ENCODE measurements at regions not wholly inside any gene's neighbourhood (a gene's known extent, or its start where the extent isn't known, plus 50 kb on each side); places are given as distances from the start of the nearest gene placed in this dataset.

DNA sequence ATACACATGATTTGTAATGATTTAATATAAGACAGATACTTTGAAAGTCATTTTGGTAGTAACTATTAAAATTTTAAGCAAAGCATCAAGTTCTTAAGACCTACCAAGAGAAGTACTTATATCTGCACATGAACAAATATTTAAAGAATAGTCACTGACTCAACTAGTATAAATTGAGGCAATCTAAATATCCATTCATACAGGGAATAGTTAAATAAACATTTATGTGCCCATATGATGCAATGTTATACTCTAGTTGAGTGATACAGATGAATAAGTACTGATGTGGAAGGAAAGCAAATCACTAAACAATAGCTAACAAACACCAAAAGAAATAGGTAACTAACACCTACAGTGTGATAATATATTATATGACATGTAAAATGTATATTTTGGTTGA lies 527.7 kb downstream of the EPHA3 start:
- DNase-seq (ENCODE audit: low read depth, low spot score), result no peak
- H3K9me3 ChIP-seq (replicated peaks; ENCODE audit: control insufficient read depth, insufficient read depth, low read length), result peaks cover 7% of the 10 kb centered on the region
- FAIRE-seq, result no peak
- TF ChIP-seq JUN (IDR thresholded peaks at IDR 0.05; ENCODE audit: borderline replicate concordance, insufficient read depth, insufficient read length, low read depth), result no peak
- CTCF ChIA-PET, result no interaction called here
- intact Hi-C loops (cut with micrococcal nuclease) (no loop called here), dilution Hi-C loops (cut with MboI; ENCODE audit: extremely low pct_ligation_motif_present, low sequenced_read_pairs) (no loop called here)
- H3K27me3 ChIP-seq (ENCODE audit: control insufficient read depth in 2 of 2, insufficient read depth in 2 of 2, low read length in 2 of 2), result no peaks in the 10 kb centered on the region
- H3K4me2 ChIP-seq (ENCODE audit: insufficient read depth, low read length), result no peak overlapping the region
- no peaks in the 10 kb centered on the region for H4K20me1 ChIP-seq (replicated peaks; ENCODE audit: control insufficient read depth, extremely low read depth, insufficient read depth, low read length)
- no peak overlapping the region for H3K4me3 ChIP-seq (replicated peaks in 1 of 3; ENCODE audit: insufficient read depth in 1 of 3, low read depth in 1 of 3, low read length in 3 of 3)
- H3K9me1 ChIP-seq (replicated peaks; ENCODE audit: control insufficient read depth, extremely low read depth, insufficient read depth, low read length), result no peaks in the 10 kb centered on the region
- H3K27ac ChIP-seq (ENCODE audit: insufficient read depth, low read depth, low read length), result no peak overlapping the region
- BruUV-seq (replicated peaks), result no TSS peak
- H3K36me3 ChIP-seq (ENCODE audit: control insufficient read depth in 2 of 2, extremely low read depth in 1 of 2, insufficient read depth in 2 of 2, low read length in 2 of 2), result no peaks in the 10 kb centered on the region
- no peak overlapping the region for H2AFZ ChIP-seq (ENCODE audit: low read depth, low read length)
- H3K9ac ChIP-seq (replicated peaks; ENCODE audit: extremely low read depth, insufficient read depth, low read length), result no peak overlapping the region
- no peaks in the 10 kb centered on the region for H3K79me2 ChIP-seq (ENCODE audit: control insufficient read depth, insufficient read depth, low read length)
- POLR2A ChIA-PET, result no interaction called here
- H3K4me1 ChIP-seq (ENCODE audit: control insufficient read depth, extremely low read depth, insufficient read depth, low read length), result no peaks in the 10 kb centered on the region

DNA sequence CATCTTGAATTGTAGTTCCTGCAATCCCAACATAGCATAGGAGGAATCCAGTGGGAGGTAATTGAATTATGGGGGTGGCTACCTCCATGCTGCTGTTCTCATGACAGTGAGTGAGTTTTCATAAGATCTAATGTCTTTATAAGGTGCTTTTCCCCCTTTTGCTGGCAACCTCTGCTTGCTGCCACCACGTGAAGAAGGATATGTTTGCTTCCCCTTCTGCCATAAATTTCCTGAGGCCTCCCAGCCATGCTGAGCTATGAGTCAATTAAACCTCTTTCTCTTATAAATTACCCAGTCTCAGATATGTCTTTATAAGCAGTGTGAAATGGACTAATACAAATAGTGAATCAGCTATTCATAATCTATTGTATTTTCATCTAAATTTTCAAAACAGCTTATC lies 537.3 kb downstream of the EPHA3 start:
- Histone ChIP-seq H3K27ac (ENCODE audit: insufficient read depth, low read depth, low read length) (no peak overlapping the region), H3K4me1 (ENCODE audit: control insufficient read depth, extremely low read depth, insufficient read depth, low read length) (no peaks in the 10 kb centered on the region), H3K79me2 (ENCODE audit: control insufficient read depth, insufficient read depth, low read length) (no peaks in the 10 kb centered on the region), H3K4me3 (replicated peaks in 1 of 3; ENCODE audit: insufficient read depth in 1 of 3, low read depth in 1 of 3, low read length in 3 of 3) (no peak overlapping the region), H3K4me2 (ENCODE audit: insufficient read depth, low read length) (no peak overlapping the region), H3K27me3 (ENCODE audit: control insufficient read depth in 2 of 2, insufficient read depth in 2 of 2, low read length in 2 of 2) (no peaks in the 10 kb centered on the region), H3K9me3 (replicated peaks; ENCODE audit: control insufficient read depth, insufficient read depth, low read length) (peaks cover 4% of the 10 kb centered on the region), H3K36me3 (ENCODE audit: control insufficient read depth in 2 of 2, extremely low read depth in 1 of 2, insufficient read depth in 2 of 2, low read length in 2 of 2) (no peaks in the 10 kb centered on the region), H3K9ac (replicated peaks; ENCODE audit: extremely low read depth, insufficient read depth, low read length) (no peak overlapping the region), H3K9me1 (replicated peaks; ENCODE audit: control insufficient read depth, extremely low read depth, insufficient read depth, low read length) (no peaks in the 10 kb centered on the region), H2AFZ (ENCODE audit: low read depth, low read length) (no peak overlapping the region), H4K20me1 (replicated peaks; ENCODE audit: control insufficient read depth, extremely low read depth, insufficient read depth, low read length) (no peaks in the 10 kb centered on the region)
- ChIA-PET CTCF (no interaction called here), POLR2A (no interaction called here)
- intact Hi-C loops (cut with micrococcal nuclease) (no loop called here), dilution Hi-C loops (cut with MboI; ENCODE audit: extremely low pct_ligation_motif_present, low sequenced_read_pairs) (no loop called here)
- DNase-seq (ENCODE audit: low read depth, low spot score) (no peak), FAIRE-seq (no peak)
- no peak for TF ChIP-seq GATA2 (IDR thresholded peaks at IDR 0.05; ENCODE audit: insufficient read depth, insufficient read length, low read depth, low read length)
- no peak for TF ChIP-seq POLR2AphosphoS5 (IDR thresholded peaks at IDR 0.05; ENCODE audit: insufficient read depth, low read depth, low read length)
- no peak for TF ChIP-seq EZH2 (IDR thresholded peaks at IDR 0.05; ENCODE audit: borderline replicate concordance, low read depth, low read length, severe bottlenecking)
- TF ChIP-seq, protein P1, sequence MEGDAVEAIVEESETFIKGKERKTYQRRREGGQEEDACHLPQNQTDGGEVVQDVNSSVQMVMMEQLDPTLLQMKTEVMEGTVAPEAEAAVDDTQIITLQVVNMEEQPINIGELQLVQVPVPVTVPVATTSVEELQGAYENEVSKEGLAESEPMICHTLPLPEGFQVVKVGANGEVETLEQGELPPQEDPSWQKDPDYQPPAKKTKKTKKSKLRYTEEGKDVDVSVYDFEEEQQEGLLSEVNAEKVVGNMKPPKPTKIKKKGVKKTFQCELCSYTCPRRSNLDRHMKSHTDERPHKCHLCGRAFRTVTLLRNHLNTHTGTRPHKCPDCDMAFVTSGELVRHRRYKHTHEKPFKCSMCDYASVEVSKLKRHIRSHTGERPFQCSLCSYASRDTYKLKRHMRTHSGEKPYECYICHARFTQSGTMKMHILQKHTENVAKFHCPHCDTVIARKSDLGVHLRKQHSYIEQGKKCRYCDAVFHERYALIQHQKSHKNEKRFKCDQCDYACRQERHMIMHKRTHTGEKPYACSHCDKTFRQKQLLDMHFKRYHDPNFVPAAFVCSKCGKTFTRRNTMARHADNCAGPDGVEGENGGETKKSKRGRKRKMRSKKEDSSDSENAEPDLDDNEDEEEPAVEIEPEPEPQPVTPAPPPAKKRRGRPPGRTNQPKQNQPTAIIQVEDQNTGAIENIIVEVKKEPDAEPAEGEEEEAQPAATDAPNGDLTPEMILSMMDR (IDR thresholded peaks at IDR 0.05; ENCODE audit: extremely low read depth in 1 of 2, insufficient read depth in 1 of 2, low read depth in 1 of 2, low read length in 2 of 2), result no peak
- TF ChIP-seq FOS (IDR thresholded peaks at IDR 0.05; ENCODE audit: borderline replicate concordance, insufficient read depth, low read length), result no peak
- TF ChIP-seq JUN (IDR thresholded peaks at IDR 0.05; ENCODE audit: borderline replicate concordance, insufficient read depth, insufficient read length, low read depth), result no peak
- no peak for TF ChIP-seq POLR2A (IDR thresholded peaks at IDR 0.05; ENCODE audit: low read depth, low read length)
- TF ChIP-seq, protein P2, sequence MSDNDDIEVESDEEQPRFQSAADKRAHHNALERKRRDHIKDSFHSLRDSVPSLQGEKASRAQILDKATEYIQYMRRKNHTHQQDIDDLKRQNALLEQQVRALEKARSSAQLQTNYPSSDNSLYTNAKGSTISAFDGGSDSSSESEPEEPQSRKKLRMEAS (IDR thresholded peaks at IDR 0.05; ENCODE audit: insufficient read depth, insufficient read length), result no peak
- TF ChIP-seq MYC (IDR thresholded peaks at IDR 0.05; ENCODE audit: low read depth, low read length), result no peak
- BruUV-seq (replicated peaks), result no TSS peak

Data from endothelial cell of umbilical vein (primary cell).